ENCODE measurements at regions not wholly inside any gene's neighbourhood (a gene's known extent, or its start where the extent isn't known, plus 50 kb on each side); places are given as distances from the start of the nearest gene placed in this dataset.

DNA sequence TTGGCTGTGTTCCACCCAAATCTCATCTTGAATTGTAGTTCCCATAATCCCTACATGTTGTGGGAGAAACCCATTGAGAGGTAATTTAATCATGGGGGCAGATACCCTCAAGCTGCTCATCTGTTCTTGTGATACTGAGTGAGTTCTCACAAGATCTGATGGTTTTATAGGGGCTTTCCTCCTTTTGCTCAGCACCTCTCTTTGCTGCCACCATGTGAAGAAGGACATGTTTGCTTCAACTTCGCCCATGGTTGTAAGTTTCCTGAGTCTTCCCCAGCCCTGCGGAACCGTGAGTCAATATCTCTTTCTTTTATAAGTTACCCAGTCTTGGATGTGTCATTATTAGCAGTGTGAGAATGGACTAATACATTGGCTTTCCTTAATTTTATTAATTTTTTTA, 527.8 kb downstream of the MDFIC start:
- in situ Hi-C loops (cut with MboI; ENCODE audit: low pct_unique_long_range_greater_than_20kb, low sequenced_read_pairs, unreplicated experiment): no loop called here
- no peak for DNase-seq (ENCODE audit: low spot score)
- TF ChIP-seq, protein P1, sequence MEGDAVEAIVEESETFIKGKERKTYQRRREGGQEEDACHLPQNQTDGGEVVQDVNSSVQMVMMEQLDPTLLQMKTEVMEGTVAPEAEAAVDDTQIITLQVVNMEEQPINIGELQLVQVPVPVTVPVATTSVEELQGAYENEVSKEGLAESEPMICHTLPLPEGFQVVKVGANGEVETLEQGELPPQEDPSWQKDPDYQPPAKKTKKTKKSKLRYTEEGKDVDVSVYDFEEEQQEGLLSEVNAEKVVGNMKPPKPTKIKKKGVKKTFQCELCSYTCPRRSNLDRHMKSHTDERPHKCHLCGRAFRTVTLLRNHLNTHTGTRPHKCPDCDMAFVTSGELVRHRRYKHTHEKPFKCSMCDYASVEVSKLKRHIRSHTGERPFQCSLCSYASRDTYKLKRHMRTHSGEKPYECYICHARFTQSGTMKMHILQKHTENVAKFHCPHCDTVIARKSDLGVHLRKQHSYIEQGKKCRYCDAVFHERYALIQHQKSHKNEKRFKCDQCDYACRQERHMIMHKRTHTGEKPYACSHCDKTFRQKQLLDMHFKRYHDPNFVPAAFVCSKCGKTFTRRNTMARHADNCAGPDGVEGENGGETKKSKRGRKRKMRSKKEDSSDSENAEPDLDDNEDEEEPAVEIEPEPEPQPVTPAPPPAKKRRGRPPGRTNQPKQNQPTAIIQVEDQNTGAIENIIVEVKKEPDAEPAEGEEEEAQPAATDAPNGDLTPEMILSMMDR (IDR thresholded peaks at IDR 0.05; ENCODE audit: extremely low read depth, insufficient read depth, missing control alignments): peak; percentile 14

DNA sequence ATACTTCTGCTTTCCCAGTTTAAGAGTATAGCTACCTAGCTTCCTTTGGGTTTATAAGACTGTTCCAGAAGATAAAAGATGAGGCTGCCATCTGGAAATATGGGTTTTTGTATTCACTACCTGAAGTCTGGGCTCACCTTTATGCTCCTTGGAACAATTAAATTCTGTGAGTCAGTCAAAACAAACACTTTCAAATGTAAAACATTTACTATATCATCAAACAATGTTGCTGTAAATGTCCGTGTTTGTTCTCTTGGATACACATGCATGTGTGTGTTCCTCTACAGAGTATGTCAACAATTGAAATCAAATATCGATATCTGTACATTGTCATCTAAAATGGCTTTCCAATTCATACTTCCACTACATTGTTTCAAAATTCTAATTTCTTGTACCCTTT, 525.6 kb downstream of the MDFIC start:
- in situ Hi-C loops (cut with MboI; ENCODE audit: low pct_unique_long_range_greater_than_20kb, low sequenced_read_pairs, unreplicated experiment): no loop called here
- TF ChIP-seq, protein P1 (IDR thresholded peaks at IDR 0.05; ENCODE audit: extremely low read depth, insufficient read depth, missing control alignments): no peak
- DNase-seq (ENCODE audit: low spot score): no peak

- TF ChIP-seq, protein P1 (IDR thresholded peaks at IDR 0.05; ENCODE audit: extremely low read depth, insufficient read depth, missing control alignments): no peak
- in situ Hi-C loops (cut with MboI; ENCODE audit: low pct_unique_long_range_greater_than_20kb, low sequenced_read_pairs, unreplicated experiment): no loop called here
- no peak for DNase-seq (ENCODE audit: low spot score)
These were observed 519.1 kb downstream of the MDFIC start for GRCh38 chr7:115441033-115441432.

GRCh38 chr7:115435178-115435577, 513.3 kb downstream of the MDFIC start:
- TF ChIP-seq, protein P1 (IDR thresholded peaks at IDR 0.05; ENCODE audit: extremely low read depth, insufficient read depth, missing control alignments): no peak
- DNase-seq (ENCODE audit: low spot score): no peak
- in situ Hi-C loops (cut with MboI; ENCODE audit: low pct_unique_long_range_greater_than_20kb, low sequenced_read_pairs, unreplicated experiment): no loop called here

- in situ Hi-C loops (cut with MboI; ENCODE audit: low pct_unique_long_range_greater_than_20kb, low sequenced_read_pairs, unreplicated experiment): no loop called here
- no peak for DNase-seq (ENCODE audit: low spot score)
- TF ChIP-seq, protein P1 (IDR thresholded peaks at IDR 0.05; ENCODE audit: extremely low read depth, insufficient read depth, missing control alignments): no peak
These were observed 508.0 kb downstream of the MDFIC start for GRCh38 chr7:115429918-115430317.

DNA sequence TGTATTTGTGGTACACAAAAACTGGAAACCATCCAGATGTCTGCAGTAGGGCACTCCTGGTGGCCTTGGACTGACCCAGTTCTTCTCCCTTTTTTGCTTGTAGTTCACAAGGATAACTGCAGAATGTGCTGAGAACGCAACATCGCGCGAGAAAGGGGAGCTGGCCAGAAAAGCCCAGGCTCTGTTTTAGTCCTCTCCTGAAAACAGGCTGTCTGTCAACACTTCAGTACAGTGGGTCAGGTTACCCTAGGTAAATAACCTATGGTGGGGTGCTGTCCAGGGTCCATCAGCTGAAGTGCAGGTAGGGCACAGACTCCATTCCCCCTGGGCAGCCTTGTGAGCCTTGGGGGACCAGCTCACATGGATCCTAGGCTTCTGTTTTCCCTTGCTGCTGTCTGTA, 495.8 kb downstream of the MDFIC start:
- in situ Hi-C loops (cut with MboI; ENCODE audit: low pct_unique_long_range_greater_than_20kb, low sequenced_read_pairs, unreplicated experiment): no loop called here
- DNase-seq (ENCODE audit: low spot score): no peak
- TF ChIP-seq, protein P1 (IDR thresholded peaks at IDR 0.05; ENCODE audit: extremely low read depth, insufficient read depth, missing control alignments): no peak

All from GM13977 (cell line).